GM21447 (cell line): ENCODE measurements at regions not wholly inside any gene's neighbourhood (a gene's known extent, or its start where the extent isn't known, plus 50 kb on each side); places are given as distances from the start of the nearest gene placed in this dataset.
"Not testable (repeated sequence)": the region's sequence is repeated elsewhere in the genome, so short reads cannot be mapped to it uniquely, and the experiment has no call there.

Experiments
- ATAC-seq: cut with Tn5 transposase; IDR thresholded peaks from one replicate; pipeline ENCODE4 v1.9.1; 2021; ENCODE audit not compliant: unreplicated experiment

- ATAC-seq: no peak
These were observed 76.5 kb downstream of the ARL5B start for GRCh38 chr10:18735711-18736110.

- ATAC-seq: no peak
These were observed 78.0 kb downstream of the ARL5B start for GRCh38 chr10:18737236-18737635.

- ATAC-seq: no peak
These were observed 78.6 kb downstream of the ARL5B start for GRCh38 chr10:18737841-18738240.

- no peak for ATAC-seq
These were observed 79.6 kb downstream of the ARL5B start for GRCh38 chr10:18738835-18739234.

- ATAC-seq: no peak
These were observed 84.7 kb downstream of the ARL5B start for GRCh38 chr10:18743926-18744325.

GRCh38 chr10:18753312-18753895 is 94.2 kb downstream of the ARL5B start:
- no peak for ATAC-seq

- peak; percentile 85 for ATAC-seq
These were observed 100.3 kb downstream of the ARL5B start for GRCh38 chr10:18759575-18759974.

- ATAC-seq: no peak
These were observed 101.6 kb downstream of the ARL5B start for GRCh38 chr10:18760836-18761235.

- no peak for ATAC-seq
These were observed 108.8 kb downstream of the ARL5B start for GRCh38 chr10:18767981-18768380.

GRCh38 chr10:18773180-18773579 is 113.9 kb downstream of the ARL5B start:
- no peak for ATAC-seq

GRCh38 chr10:18777258-18777657 is 118.0 kb downstream of the ARL5B start:
- no peak for ATAC-seq

- no peak for ATAC-seq
These were observed 127.2 kb downstream of the ARL5B start for GRCh38 chr10:18786478-18786877.

- no peak for ATAC-seq
These were observed 134.7 kb downstream of the ARL5B start for GRCh38 chr10:18793951-18794350.

GRCh38 chr10:18795549-18795948 is 136.3 kb downstream of the ARL5B start:
- ATAC-seq: no peak

- ATAC-seq: no peak
These were observed 138.1 kb downstream of the ARL5B start for GRCh38 chr10:18797286-18797685.

- no peak for ATAC-seq
These were observed 162.9 kb downstream of the ARL5B start for GRCh38 chr10:18822156-18822555.

- ATAC-seq: no peak
These were observed 170.0 kb downstream of the ARL5B start for GRCh38 chr10:18829259-18829658.

- ATAC-seq: no peak
These were observed 171.0 kb downstream of the ARL5B start for GRCh38 chr10:18830277-18830676.

- not testable (repeated sequence) for ATAC-seq
These were observed 192.0 kb upstream of the MALRD1 start for GRCh38 chr10:18856623-18857022.

GRCh38 chr10:18859659-18860058 is 188.9 kb upstream of the MALRD1 start:
- no peak for ATAC-seq

- no peak for ATAC-seq
These were observed 188.4 kb upstream of the MALRD1 start for GRCh38 chr10:18860186-18860585.

GRCh38 chr10:18860631-18861240 is 187.9 kb upstream of the MALRD1 start:
- no peak for ATAC-seq

- no peak for ATAC-seq
These were observed 187.2 kb upstream of the MALRD1 start for GRCh38 chr10:18861382-18861781.
